ENCODE measurements at regions not wholly inside any gene's neighbourhood (a gene's known extent, or its start where the extent isn't known, plus 50 kb on each side); places are given as distances from the start of the nearest gene placed in this dataset.
"Not testable (repeated sequence)": the region's sequence is repeated elsewhere in the genome, so short reads cannot be mapped to it uniquely, and the experiment has no call there.

DNA sequence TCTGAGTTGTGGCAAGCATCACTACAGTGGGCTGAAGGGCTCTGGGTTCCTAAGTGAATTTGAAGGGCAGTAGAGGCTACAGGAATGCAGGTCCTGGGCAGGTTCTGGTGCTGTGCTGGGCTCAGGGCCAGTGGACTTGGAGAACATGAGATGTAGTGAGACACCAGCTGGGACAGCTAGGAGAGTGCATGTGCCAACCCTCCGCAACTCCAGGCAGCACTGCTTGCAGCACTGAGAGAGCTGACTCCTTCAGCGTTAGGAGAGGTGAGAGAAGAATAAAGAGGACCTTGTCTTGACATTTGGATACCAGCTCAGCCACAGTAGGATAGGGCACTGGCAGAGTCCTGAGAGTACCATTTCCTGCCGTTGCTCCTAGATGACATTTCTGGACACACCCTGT, 739.9 kb upstream of the PRR20A start:
- DNase-seq (ENCODE audit: low read depth): no peak

DNA sequence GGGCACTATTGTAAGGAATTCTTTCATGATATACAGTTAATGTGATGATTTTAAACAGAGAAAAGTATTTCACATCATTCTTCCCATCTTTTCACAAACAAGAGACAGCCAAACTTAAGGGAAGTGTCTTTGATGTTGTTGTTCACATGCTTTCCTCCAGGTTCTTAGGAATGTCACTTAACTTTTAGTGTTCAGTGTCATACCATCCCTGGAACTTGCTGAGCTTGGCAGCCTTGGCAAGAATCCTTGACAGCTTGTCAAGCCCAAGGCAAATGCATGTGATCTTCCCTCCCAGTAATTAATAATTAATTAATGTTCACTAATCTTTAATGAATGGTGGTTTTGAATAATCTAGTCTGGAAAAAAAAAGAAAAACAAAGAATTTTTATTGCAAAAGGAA, 727.9 kb upstream of the PRR20A start:
- no peak for DNase-seq (ENCODE audit: low read depth)

DNA sequence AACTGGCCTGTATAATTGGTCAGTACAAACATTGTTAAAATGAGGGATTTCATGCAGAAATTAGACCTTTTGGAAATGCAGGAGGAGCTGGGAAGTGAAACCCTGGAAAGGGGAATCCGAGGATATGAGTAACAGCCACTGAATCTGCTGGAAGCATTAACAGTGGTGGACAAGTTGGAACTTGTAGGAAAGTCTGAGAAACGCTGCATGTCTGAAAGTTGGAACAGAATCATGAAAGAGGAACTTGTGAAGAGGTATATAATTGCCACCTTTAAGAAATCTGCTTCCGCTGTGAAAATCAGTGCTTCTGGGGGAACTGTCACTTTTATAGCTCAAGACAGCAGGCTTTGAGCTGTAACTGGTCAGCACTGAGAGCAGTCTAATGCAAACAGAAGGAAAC, 716.5 kb upstream of the PRR20A start:
- DNase-seq (ENCODE audit: low read depth): no peak

DNA sequence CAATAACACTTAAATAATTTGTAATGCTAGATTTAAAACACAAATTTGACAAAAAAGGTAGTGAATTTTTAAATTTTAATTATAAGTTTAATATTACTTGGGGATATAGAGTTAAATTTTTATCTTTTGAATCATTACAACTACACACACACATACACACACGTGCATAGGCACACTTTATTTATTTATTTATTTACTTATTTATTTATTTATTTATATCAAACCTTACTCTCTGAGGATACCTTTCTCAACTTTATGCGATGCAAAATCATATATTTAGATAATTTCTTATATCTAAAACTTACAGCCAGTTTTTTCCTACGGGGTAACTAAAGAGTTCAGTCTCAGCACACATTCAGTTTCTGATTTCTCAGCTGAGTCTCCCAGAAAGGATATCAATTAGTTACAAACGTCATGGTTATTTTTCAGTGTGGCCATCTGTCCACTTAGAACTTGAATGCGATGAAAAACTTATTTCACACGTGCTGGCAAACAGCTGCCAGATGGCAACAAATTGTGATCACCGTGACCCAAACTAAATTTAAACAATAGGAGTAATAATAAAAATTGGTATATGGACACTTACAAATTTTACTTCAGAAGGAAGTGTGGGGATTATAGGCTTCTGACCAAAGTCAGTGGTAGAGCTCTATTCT, 683.1 kb upstream of the PRR20A start:
- no peak for DNase-seq (ENCODE audit: low read depth)

- DNase-seq (ENCODE audit: low read depth): no peak
Observed at GRCh38 chr13:56459286-56459685, 681.4 kb upstream of the PRR20A start.

DNA sequence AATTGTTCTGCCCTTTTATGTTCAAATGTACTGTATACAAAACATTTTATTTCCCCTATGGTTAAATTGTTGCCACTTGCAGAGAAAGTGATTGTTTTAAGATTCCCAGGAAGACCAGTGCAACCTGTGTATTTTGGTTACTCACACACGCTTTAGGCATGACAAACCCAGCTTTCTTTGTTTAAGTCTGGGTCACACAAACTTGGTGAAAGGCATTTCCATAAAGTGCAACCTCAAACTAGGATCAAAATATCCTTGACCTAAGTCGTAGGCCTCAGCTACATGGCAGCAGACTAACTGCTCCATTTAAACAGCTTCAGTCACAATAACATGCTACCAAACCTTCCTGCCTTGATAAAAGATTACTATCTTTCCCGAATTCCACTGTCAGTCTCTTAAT, 639.0 kb upstream of the PRR20A start:
- no peak for DNase-seq (ENCODE audit: low read depth)

DNA sequence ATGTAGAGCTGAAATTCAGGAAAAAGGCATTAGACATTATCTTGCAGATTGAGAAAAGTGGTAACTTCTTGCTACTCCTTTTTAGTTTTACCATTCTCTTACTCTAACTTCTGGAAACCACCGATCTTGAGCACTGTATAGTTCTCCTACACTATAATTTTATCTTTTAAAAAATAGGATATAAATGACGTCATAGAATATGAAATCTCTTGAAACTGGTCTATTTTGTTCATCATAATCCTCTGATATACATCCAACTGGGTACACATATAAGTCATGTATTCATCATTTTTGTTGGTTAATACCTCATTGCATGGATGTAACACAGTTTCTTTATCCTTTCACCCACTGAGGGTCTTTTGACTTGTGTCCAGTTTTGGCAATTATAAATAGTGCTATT, 629.9 kb upstream of the PRR20A start:
- no peak for DNase-seq (ENCODE audit: low read depth)

DNA sequence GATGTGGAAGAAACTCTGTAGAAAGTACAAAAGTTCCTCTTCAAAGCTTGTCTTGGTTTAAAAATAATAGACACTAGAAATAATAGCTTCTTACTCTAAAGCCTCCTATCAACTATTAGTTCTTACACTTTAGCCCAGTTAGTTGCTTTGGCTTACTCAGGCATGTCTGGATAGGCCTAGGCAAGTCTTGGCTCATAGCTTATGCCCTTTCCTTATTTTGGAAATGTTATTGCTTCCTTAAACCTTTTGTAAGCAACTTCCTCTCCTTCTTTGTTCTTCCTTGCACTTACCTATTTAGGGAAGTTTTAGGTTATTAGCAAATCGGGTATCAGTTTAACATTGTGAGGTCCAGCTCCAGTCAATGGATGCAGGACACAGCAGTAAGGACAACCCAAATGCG, 628.4 kb upstream of the PRR20A start:
- DNase-seq (ENCODE audit: low read depth): not testable (repeated sequence)

- no peak for DNase-seq (ENCODE audit: low read depth)
Observed at GRCh38 chr13:56515441-56515840, 625.3 kb upstream of the PRR20A start.

GRCh38 chr13:56528040-56528790, 612.5 kb upstream of the PRR20A start:
- DNase-seq (ENCODE audit: low read depth): no peak

DNA sequence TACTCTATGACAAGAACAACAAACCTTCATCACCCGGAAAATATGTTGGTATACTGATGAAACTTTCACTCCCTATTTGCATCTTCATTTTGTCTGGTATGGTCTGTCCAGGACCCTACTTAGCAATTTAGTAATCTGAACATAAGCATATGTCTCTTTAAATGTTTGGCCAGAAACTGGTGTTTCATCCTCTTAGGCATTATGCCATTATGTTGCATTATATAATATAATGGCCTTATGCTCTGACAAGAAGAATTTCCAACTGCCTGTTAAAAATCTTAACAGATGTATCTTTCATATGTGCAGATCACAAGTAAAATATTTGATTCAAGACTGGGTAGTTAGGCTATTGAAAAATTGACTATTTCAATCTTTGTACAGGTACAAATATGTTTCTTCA, 610.6 kb upstream of the PRR20A start:
- DNase-seq (ENCODE audit: low read depth): no peak

DNA sequence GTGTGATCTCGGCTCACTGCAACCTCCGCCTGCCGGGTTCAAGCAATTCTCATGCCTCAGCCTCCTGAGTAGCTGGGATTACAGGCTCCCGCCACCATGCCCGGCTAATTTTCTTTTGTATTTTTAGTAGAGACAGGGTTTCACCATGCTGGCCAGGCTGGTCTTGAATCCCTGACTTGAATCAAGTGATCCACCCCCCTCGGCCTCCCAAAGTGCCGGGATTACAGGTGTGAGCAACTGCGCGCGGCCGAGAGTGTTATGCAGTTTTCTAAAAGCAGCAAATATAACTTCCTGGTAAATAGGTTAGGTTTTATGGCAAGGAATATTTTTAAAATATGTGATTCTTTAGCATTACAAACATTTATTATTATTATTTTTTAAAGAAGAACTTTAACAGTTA, 592.8 kb upstream of the PRR20A start:
- not testable (repeated sequence) for DNase-seq (ENCODE audit: low read depth)

DNA sequence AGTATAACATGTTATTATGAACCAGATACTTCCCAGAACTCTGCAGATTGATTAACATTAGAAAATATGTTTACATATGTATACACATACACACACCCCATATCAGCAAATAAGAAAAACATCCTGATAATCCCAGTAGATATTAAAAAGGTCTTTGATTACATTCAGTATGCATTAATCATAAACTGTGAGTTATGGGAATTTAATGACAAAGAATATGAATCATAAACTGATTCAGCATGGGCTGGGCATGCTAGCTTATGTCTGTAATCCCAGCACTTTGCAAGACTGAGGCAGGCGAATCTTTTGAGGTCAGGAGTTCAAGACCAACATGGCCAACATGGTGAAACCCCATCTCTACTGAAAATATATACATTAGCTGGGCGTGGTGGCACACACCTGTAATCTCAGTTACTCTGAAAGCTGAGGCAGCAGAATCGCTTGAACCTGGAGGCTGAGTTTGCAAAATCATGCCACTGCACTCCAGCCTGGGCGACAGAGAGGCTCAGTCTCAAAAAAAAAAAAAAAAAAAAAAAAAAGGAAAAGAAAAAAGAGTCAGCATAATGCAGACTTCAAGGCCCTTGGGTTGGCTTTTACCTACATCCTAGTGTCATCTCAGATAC, 581.9 kb upstream of the PRR20A start:
- no peak for DNase-seq (ENCODE audit: low read depth)

GRCh38 chr13:56561327-56561726, 579.4 kb upstream of the PRR20A start:
- no peak for DNase-seq (ENCODE audit: low read depth)

- no peak for DNase-seq (ENCODE audit: low read depth)
Observed at GRCh38 chr13:56563663-56564062, 577.1 kb upstream of the PRR20A start.

- no peak for DNase-seq (ENCODE audit: low read depth)
Observed at GRCh38 chr13:56586976-56587375, 553.7 kb upstream of the PRR20A start.

DNA sequence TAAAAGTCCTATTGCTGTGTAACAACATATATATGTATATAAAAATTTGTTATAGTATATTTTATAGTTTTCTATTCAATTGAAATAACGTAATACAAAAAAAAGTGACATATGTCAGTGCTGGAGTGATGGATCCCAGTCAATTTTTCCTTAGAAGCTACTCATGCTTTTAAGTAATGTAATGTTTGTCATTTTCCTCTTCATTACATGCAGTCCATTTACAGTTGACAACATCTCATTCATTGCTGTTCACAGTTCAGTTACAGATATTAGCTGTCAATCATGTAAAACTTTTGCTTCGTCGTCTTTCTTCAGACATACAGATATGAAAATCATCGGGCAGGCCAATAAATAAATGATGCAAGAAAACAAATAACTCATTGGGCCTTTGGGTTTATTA, 525.1 kb upstream of the PRR20A start:
- no peak for DNase-seq (ENCODE audit: low read depth)

GRCh38 chr13:56622840-56623239, 517.9 kb upstream of the PRR20A start:
- no peak for DNase-seq (ENCODE audit: low read depth)

DNA sequence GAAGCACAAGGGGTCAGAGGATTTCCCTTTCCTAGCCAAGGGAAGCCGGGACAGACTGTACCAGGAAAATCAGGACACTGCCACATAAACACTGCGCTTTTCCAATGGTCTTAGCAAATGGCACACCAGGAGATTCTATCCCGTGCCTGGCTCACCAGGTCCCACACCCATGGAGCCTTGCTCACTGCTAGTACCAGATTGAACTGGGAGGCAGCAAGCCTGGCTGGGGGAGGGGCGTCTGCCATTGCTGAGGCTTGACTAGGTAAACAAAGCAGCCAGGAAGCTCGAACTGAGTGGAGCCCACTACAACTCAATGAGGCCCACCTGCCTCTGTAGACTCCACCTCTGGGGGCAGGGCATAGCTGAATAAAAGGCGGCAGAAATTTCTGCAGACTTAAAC, 511.8 kb upstream of the PRR20A start:
- DNase-seq (ENCODE audit: low read depth): not testable (repeated sequence)

GRCh38 chr13:56631060-56631459, 509.7 kb upstream of the PRR20A start:
- not testable (repeated sequence) for DNase-seq (ENCODE audit: low read depth)

DNA sequence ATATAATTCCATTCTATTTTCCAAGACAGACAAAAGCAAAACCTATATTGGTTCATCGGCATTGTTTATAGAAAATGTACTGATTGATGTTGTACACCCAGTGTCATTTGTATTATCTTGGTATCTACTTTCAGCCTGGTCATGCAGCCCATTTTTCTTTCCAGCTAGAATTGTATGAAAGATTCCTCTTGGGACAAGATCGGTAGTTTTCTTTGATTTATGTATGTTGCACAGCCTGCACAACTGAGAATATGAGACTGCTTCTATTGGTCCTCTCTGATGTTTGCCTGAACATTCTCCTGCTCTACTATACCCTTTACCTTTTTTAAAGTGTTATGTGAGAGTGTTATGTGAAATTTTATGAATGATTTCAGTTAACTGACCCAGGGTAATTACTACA, 487.7 kb upstream of the PRR20A start:
- no peak for DNase-seq (ENCODE audit: low read depth)

DNA sequence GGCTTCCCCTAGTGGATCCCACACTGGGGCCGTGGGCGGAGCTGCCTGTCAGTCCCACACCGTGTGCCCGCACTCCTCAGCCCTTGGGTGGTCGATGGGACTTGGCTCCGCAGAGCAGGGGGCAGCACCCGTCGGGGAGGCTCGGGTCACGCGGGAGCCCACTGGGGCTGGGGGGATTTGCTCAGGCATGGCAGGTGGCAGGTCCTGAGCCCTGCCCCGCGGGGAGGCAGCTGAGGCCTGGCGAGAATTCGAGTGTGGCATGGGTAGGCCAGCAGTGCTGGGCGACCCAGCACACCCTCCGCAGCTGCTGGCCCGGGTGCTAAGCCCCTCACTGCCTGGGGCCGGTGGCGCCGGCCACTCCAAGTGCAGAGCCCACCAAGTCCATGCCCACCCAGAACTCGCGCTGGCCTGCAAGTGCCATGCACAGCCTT, 481.7 kb upstream of the PRR20A start:
- DNase-seq (ENCODE audit: low read depth): no peak

DNA sequence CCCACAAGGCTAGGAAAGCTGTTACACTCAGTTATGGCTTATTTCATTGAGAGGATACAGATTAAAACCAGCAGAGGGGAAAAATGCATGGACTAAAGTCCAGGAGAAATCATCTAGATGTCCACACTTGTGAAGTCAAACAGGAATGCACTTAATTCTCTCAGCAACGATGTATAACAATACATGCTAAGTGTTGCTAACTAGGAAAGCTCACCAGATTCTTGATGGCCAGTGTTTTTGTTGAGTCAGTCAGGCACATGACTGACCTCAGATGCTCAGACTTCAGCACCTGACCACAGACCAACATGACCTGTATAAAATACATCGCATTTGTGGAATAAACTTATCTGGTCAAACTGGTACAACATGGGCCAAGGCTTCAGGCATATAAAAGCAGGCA, 470.2 kb upstream of the PRR20A start:
- no peak for DNase-seq (ENCODE audit: low read depth)

Measured in RPMI7951 (cell line).